ENCODE measurements at regions not wholly inside any gene's neighbourhood (a gene's known extent, or its start where the extent isn't known, plus 50 kb on each side); places are given as distances from the start of the nearest gene placed in this dataset.

DNA sequence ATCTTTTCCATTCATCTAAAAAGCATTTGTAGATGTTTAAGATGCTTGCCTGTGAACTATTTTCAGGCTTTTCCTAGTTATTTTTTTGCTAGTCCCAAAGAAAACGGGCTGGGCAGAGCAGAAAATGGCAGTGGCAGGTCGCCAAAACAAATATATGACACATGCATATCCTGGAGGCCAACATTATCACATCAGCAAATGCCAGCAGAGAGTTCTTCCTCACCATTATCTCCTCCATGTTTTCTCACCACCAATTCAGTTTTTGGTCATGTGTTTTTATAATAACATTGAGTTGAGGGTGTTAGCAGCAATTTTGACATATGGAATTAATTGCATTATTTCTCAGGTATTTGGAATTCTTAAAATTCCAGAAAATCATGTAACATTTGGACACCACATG, 97.9 kb upstream of the EOLA2 start:
- TF ChIP-seq, protein P1, sequence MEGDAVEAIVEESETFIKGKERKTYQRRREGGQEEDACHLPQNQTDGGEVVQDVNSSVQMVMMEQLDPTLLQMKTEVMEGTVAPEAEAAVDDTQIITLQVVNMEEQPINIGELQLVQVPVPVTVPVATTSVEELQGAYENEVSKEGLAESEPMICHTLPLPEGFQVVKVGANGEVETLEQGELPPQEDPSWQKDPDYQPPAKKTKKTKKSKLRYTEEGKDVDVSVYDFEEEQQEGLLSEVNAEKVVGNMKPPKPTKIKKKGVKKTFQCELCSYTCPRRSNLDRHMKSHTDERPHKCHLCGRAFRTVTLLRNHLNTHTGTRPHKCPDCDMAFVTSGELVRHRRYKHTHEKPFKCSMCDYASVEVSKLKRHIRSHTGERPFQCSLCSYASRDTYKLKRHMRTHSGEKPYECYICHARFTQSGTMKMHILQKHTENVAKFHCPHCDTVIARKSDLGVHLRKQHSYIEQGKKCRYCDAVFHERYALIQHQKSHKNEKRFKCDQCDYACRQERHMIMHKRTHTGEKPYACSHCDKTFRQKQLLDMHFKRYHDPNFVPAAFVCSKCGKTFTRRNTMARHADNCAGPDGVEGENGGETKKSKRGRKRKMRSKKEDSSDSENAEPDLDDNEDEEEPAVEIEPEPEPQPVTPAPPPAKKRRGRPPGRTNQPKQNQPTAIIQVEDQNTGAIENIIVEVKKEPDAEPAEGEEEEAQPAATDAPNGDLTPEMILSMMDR (IDR thresholded peaks at IDR 0.05) = no peak
- TF ChIP-seq POLR2A (IDR thresholded peaks at IDR 0.05) = no peak
